ENCODE measurements at regions not wholly inside any gene's neighbourhood (a gene's known extent, or its start where the extent isn't known, plus 50 kb on each side); places are given as distances from the start of the nearest gene placed in this dataset.

- TF ChIP-seq ADNP (CRISPR knock-in tag; IDR thresholded peaks at IDR 0.05) (no peak), POLR2A (IDR thresholded peaks at IDR 0.05; ENCODE audit: insufficient read depth in 1 of 2, low read depth in 2 of 2, low read length in 2 of 2) (no peak), CHD4 (IDR thresholded peaks at IDR 0.05; ENCODE audit: borderline replicate concordance, low read length) (no peak)
Observed at GRCh38 chr12:94819011-94819410, 168.7 kb upstream of the TMCC3 start.
